Breast epithelium (tissue), 3 donors: ENCODE measurements at regions not wholly inside any gene's neighbourhood (a gene's known extent, or its start where the extent isn't known, plus 50 kb on each side); places are given as distances from the start of the nearest gene placed in this dataset.

ENCODE experiments used
- POLR2A ChIP-seq: fragments of 450-650 bp; IDR thresholded peaks from one replicate; pipeline ENCODE4 v1.6.1; 2016; ENCODE audit warnings: antibody characterized with exemption, mild to moderate bottlenecking, moderate library complexity
- POLR2AphosphoS5 ChIP-seq, 3 donors: sonication (generic); formaldehyde crosslinking; IDR thresholded peaks; one replicate each; pipeline ENCODE4 v1.6.1; 2017; ENCODE audit warnings: antibody characterized with exemption in 3 of 3
- TF ChIP-seq, protein P1 (sequence below), 3 donors: fragments of 450-650 bp; IDR thresholded peaks; one replicate each; pipeline ENCODE4 v1.5.1; 2016 to 2017; ENCODE audit warnings: antibody characterized with exemption in 3 of 3, mild to moderate bottlenecking in 3 of 3, moderate library complexity in 3 of 3

DNA sequence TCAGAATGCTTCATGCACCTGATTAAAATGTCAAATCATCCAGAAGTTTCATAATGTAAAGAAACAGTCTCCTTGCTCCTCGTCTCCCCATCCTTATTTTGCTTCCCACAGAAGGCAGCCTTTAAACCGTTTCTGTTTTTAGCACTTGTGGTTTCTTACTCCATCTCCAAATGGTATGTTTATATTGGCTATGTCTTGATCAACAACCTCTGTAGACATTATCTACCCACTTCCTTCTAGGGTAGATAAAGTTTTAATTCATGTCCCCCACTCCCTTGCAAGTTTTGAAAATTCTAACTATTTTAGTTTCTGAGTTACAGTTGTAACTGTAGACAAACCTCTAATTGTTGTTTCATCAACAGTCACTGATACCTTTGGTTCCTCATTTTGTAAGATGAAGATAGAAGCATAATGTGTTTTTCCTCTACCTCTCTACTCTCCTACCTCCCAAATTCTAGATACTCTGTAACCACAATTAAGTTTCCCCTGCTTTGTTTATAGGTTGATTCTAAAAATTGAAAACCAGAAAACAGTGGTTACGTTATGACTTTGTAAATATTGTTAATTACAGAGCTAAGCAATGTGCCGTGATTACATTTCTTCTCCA lies 291.7 kb upstream of the GATB start:
- TF ChIP-seq, protein P1, sequence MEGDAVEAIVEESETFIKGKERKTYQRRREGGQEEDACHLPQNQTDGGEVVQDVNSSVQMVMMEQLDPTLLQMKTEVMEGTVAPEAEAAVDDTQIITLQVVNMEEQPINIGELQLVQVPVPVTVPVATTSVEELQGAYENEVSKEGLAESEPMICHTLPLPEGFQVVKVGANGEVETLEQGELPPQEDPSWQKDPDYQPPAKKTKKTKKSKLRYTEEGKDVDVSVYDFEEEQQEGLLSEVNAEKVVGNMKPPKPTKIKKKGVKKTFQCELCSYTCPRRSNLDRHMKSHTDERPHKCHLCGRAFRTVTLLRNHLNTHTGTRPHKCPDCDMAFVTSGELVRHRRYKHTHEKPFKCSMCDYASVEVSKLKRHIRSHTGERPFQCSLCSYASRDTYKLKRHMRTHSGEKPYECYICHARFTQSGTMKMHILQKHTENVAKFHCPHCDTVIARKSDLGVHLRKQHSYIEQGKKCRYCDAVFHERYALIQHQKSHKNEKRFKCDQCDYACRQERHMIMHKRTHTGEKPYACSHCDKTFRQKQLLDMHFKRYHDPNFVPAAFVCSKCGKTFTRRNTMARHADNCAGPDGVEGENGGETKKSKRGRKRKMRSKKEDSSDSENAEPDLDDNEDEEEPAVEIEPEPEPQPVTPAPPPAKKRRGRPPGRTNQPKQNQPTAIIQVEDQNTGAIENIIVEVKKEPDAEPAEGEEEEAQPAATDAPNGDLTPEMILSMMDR (IDR thresholded peaks at IDR 0.05) = no peak
- TF ChIP-seq POLR2A = no peak
- TF ChIP-seq POLR2AphosphoS5 (IDR thresholded peaks at IDR 0.05) = no peak
